K562 (cell line): ENCODE measurements at regions not wholly inside any gene's neighbourhood (a gene's known extent, or its start where the extent isn't known, plus 50 kb on each side); places are given as distances from the start of the nearest gene placed in this dataset.
A peak's percentile ranks its signal among the peaks of the same experiment; 100 is the strongest.

Experiments
- ATAC-seq: fragments of 200-7000 bp; cut with Tn5 transposase; 3 replicates; pipeline ENCODE4 v1.9.1; 2020; ENCODE audit warnings: moderate library complexity
- BruUV-seq: library from RNA; stranded (reverse); fragments of 400-500 nt; replicated peaks from 2 replicates; lab custom pipeline; 2021; lab: Mats Ljungman, UMichigan
- CTCF ChIA-PET: fragments of 300-600 bp; formaldehyde crosslinking; extraction: SDS; loops from one replicate; lab custom pipeline; 2021; ENCODE audit warnings: low intra/inter-chr PET ratio; lab: Yijun Ruan, JAX
- POLR2A ChIA-PET: fragments of 300-600, 350-650 bp; sonication (Branson Sonifier 250); formaldehyde crosslinking; extraction: SDS; loops from one replicate; lab custom pipeline; 2021; ENCODE audit warnings: antibody characterized with exemption, inconsistent platforms; lab: Yijun Ruan, JAX
- DNase-seq, 4 experiments: peaks; one replicate each; pipeline versions ENCODE4 v3.0.0 to v3.0.0-alpha.2; 2011 to 2018; ENCODE audit warnings: low spot score in 3 of 4, mixed read lengths in 3 of 4; ENCODE audit errors: extremely low read depth in 1 of 4
- FAIRE-seq: peaks from 2 replicates; lab custom pipeline; 2011; peaks lifted over from hg19 to GRCh38; lab: Jason Lieb, UNC
- H2AFZ ChIP-seq: 2 replicates; pipeline ENCODE4 v1.6.0; 2011; ENCODE audit warnings: low read depth, low read length, control low read depth, inconsistent platforms
- H3K27ac ChIP-seq: fragments of 200-600 bp; 3 replicates; pipeline ENCODE4 v1.8.0; 2011; ENCODE audit warnings: low read depth, mild to moderate bottlenecking, control low read depth, inconsistent platforms, low read length, moderate library complexity, mixed read lengths; ENCODE audit errors: extremely low read depth
- H3K27me3 ChIP-seq, 2 experiments: fragments of 300-600 bp in 1 of 2; 2 replicates in 1 of 2; 3 replicates in 1 of 2; pipeline versions ENCODE4 v1.6.0 to v1.8.0; 2011; ENCODE audit warnings: inconsistent platforms in 2 of 2, low read length in 2 of 2, mild to moderate bottlenecking in 1 of 2, mixed read lengths in 1 of 2, moderate library complexity in 1 of 2; ENCODE audit not compliant: control insufficient read depth in 2 of 2, insufficient read depth in 2 of 2
- H3K36me3 ChIP-seq: fragments of 300-600 bp; 3 replicates; pipeline ENCODE4 v1.8.0; 2011; ENCODE audit warnings: mild to moderate bottlenecking, low read length, inconsistent platforms; ENCODE audit not compliant: control insufficient read depth, insufficient read depth
- H3K4me1 ChIP-seq, 2 experiments: fragments of 200-600 bp in 1 of 2; replicated peaks in 1 of 2; 2 replicates in 1 of 2; 3 replicates in 1 of 2; pipeline versions ENCODE4 v1.5.1 to v1.8.0; 2011; ENCODE audit warnings: inconsistent platforms in 2 of 2, low read length in 2 of 2, mild to moderate bottlenecking in 1 of 2, mixed read lengths in 1 of 2, moderate library complexity in 1 of 2; ENCODE audit not compliant: control insufficient read depth in 2 of 2, insufficient read depth in 2 of 2
- H3K4me2 ChIP-seq: 2 replicates; pipeline ENCODE4 v1.6.1; 2011; ENCODE audit warnings: low read length, control low read depth, inconsistent platforms, mixed read lengths; ENCODE audit not compliant: insufficient read depth
- H3K4me3 ChIP-seq: fragments of 200-600 bp; sonication (generic), shearing (Covaris generic); 2 replicates; pipeline ENCODE4 v1.5.1; 2016; ENCODE audit warnings: control low read depth, inconsistent platforms
- H3K79me2 ChIP-seq: fragments of 200-600 bp; 3 replicates; pipeline ENCODE4 v1.8.0; 2011; ENCODE audit warnings: low read length, inconsistent platforms; ENCODE audit not compliant: control insufficient read depth, insufficient read depth
- H3K9ac ChIP-seq, 2 experiments: 2 replicates each; pipeline versions ENCODE4 v1.6.0 to v1.6.1; 2011; ENCODE audit warnings: low read depth in 2 of 2, low read length in 2 of 2, control low read depth in 1 of 2, inconsistent platforms in 1 of 2, mild to moderate bottlenecking in 1 of 2, mixed read lengths in 1 of 2; ENCODE audit not compliant: insufficient read depth in 1 of 2
- H3K9me1 ChIP-seq: one replicate; pipeline ENCODE4 v1.6.0; 2011; ENCODE audit warnings: inconsistent platforms, mild to moderate bottlenecking, low read length, moderate library complexity; ENCODE audit not compliant: control insufficient read depth, insufficient read depth
- H3K9me3 ChIP-seq: replicated peaks from 2 replicates; pipeline ENCODE4 v1.5.1; 2011; ENCODE audit warnings: low read depth, low read length, inconsistent platforms; ENCODE audit not compliant: control insufficient read depth, insufficient read depth
- H4K20me1 ChIP-seq: replicated peaks from 2 replicates; pipeline ENCODE4 v1.6.1; 2011; ENCODE audit warnings: low read length, inconsistent platforms, mixed read lengths; ENCODE audit not compliant: control insufficient read depth, insufficient read depth
- FOXJ2 ChIP-seq: fragments of 200-800 bp; sonication (Bioruptor generic); IDR thresholded peaks from 2 replicates; pipeline ENCODE4 v1.6.1; 2016; ENCODE audit warnings: missing genetic modification characterization, missing compliant biosample characterization
- HMGN3 ChIP-seq: IDR thresholded peaks from 2 replicates; pipeline ENCODE4 v1.6.1; 2011; ENCODE audit warnings: borderline replicate concordance, low read depth, mild to moderate bottlenecking, mixed read lengths, low read length; ENCODE audit not compliant: insufficient read length; ENCODE audit errors: extremely low read depth
- HNRNPLL ChIP-seq: fragments of 200-400 bp; formaldehyde crosslinking; IDR thresholded peaks from 2 replicates; pipeline ENCODE4 v1.6.1; 2017; ENCODE audit warnings: low read length, low read depth, mild to moderate bottlenecking; ENCODE audit not compliant: poor library complexity, severe bottlenecking
- NBN ChIP-seq: fragments of 450-650 bp; IDR thresholded peaks from 2 replicates; pipeline ENCODE4 v1.6.1; 2016; ENCODE audit warnings: low read depth, mild to moderate bottlenecking
- SMAD4 ChIP-seq: fragments of 250-450 bp; sonication (Bioruptor Pico); conservative IDR thresholded peaks from 2 replicates; pipeline ENCODE4 v1.8.0; 2021; ENCODE audit warnings: inconsistent platforms, mild to moderate bottlenecking, moderate library complexity
- SNRNP70 ChIP-seq: fragments of 200-400 bp; formaldehyde crosslinking; optimal IDR thresholded peaks from 2 replicates; pipeline ENCODE3; 2017; ENCODE audit warnings: low read depth, low read length
- SREBF2 ChIP-seq: sonication (generic); formaldehyde crosslinking; IDR thresholded peaks from 2 replicates; pipeline ENCODE4 v1.4.0; 2020; ENCODE audit warnings: mild to moderate bottlenecking, missing genetic modification reagents
- TAF1 ChIP-seq: IDR thresholded peaks from 2 replicates; pipeline ENCODE4 v1.6.1; 2011; ENCODE audit warnings: mild to moderate bottlenecking, low read length, moderate library complexity; ENCODE audit not compliant: insufficient read depth, control insufficient read depth, severe bottlenecking; ENCODE audit errors: extremely low read depth
- ZNF146 ChIP-seq: IDR thresholded peaks from one replicate; pipeline ENCODE4 v1.6.1; 2018; ENCODE audit warnings: missing compliant biosample characterization; ENCODE audit not compliant: unreplicated experiment
- ZNF274 ChIP-seq: IDR thresholded peaks from 2 replicates; pipeline ENCODE4 v1.6.1; 2011; ENCODE audit warnings: low read depth, mild to moderate bottlenecking, low read length, moderate library complexity, borderline replicate concordance
- WGBS: fragments of 100-300 bp; shearing (Covaris generic); methylation state at CpG from one replicate; pipeline ENCODE4 v1.1.6; 2016; ENCODE audit warnings: low coverage, mixed read lengths; ENCODE audit not compliant: insufficient coverage; ENCODE audit errors: missing lambda C conversion rate; 5-methylcytosine and 5-hydroxymethylcytosine counted together
- in situ Hi-C: fragments of 300-500 bp; cut with MboI; formaldehyde crosslinking; loops from 4 replicates; pipeline ENCODE4 v1.15.0; 2018; ENCODE audit warnings: inconsistent platforms, mixed read lengths
- intact Hi-C: fragments of 100-400 bp; cut with micrococcal nuclease; formaldehyde crosslinking; loops from 2 replicates; pipeline ENCODE4 v1.14.2; 2022
- TF ChIP-seq, protein P1 (sequence below), 3 experiments: fragments of 200-800 bp in 1 of 3; sonication (Bioruptor generic) in 1 of 3; sonication (generic) in 1 of 3; formaldehyde crosslinking in 1 of 3; IDR thresholded peaks; 2 replicates each; pipeline versions ENCODE4 v1.6.1 to v1.8.0; 2016 to 2022; ENCODE audit warnings: mild to moderate bottlenecking in 2 of 3, missing compliant biosample characterization in 2 of 3, missing genetic modification characterization in 2 of 3, missing genetic modification reagents in 1 of 3
- TF ChIP-seq, protein P2 (sequence below): fragments of 250-450 bp; sonication (Bioruptor Pico); IDR thresholded peaks from 2 replicates; pipeline ENCODE4 v1.9.0; 2021; ENCODE audit warnings: mild to moderate bottlenecking, inconsistent platforms

- TF ChIP-seq HNRNPLL, result no peak
- TF ChIP-seq, protein P1, sequence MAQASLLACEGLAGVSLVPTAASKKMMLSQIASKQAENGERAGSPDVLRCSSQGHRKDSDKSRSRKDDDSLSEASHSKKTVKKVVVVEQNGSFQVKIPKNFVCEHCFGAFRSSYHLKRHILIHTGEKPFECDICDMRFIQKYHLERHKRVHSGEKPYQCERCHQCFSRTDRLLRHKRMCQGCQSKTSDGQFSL (CRISPR knock-in tag; IDR thresholded peaks at IDR 0.05), result no peak
- TF ChIP-seq, protein P1 (tag; IDR thresholded peaks at IDR 0.05), result no peak
- TF ChIP-seq ZNF146 (CRISPR knock-in tag), result no peak
- TF ChIP-seq FOXJ2 (tag), result no peak
- peak; percentile 89 for TF ChIP-seq SMAD4 (CRISPR knock-in tag)
These were observed 78.4 kb upstream of the CTDP1 start (continued) for GRCh38 chr18:79601234-79601633.

DNA sequence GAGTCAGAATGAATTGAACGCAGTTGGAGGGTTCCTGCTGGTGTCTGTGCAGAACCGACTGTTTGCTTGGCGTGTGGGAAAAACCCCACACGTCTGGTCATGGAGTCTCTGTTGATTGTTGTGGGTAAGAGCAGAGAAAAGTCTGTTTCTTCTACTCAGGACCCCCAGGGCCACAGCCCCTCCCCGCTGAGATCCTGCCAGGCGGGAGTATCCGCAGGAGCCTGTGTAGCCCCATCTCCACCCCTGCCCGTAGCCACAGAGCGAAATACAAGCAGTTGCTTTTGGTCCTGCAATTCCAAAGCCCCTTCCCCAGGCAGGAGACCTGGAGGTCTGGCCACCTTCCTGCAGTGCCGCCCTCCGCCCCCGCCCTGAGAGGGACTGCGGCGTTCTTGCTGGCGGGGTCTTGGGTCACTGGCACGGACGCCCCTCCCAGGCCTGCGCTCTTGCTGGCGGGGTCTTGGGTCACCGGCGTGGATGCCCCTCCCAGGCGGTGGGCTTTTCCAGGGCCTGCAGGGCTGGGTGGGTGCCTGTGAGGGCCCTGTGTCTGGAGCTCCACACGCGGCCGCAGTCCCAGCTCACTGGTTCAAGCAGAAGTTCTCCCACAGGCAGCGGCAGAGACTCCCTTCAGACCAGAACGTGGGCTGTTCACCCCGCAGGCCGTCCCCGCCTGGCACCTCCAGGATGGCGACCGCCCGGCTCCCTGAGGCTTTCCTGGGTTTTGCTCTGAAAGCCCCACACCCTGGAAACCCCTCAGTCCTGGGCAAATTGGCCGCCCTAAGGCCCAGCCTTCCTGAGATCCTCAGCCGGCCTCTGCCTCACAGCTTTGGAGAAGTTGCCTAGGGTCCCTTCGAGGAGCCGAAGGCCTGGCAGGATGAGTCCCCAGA, 76.0 kb upstream of the CTDP1 start:
- no peaks in the 10 kb centered on the region for H3K9me1 ChIP-seq
- H3K4me3 ChIP-seq, result no peak overlapping the region
- no TSS peak for BruUV-seq
- H3K4me1 ChIP-seq, result peaks cover 7 to 54% of the 10 kb centered on the region in 2 experiments; a peak in 4 of 5 replicates
- H3K9ac ChIP-seq, result no peak overlapping the region
- FAIRE-seq, result no peak
- intact Hi-C loops, result no loop called here
- DNase-seq, result no peak
- no peaks in the 10 kb centered on the region for H3K79me2 ChIP-seq
- no peak overlapping the region for H3K4me2 ChIP-seq
- no peaks in the 10 kb centered on the region for H3K9me3 ChIP-seq
- in situ Hi-C loops, result no loop called here
- H3K36me3 ChIP-seq, result no peaks in the 10 kb centered on the region
- POLR2A ChIA-PET, result no interaction called here
- no peaks in the 10 kb centered on the region for H4K20me1 ChIP-seq
- H2AFZ ChIP-seq, result no peak overlapping the region
- no peak for ATAC-seq
- peaks cover 0 to under 1% of the 10 kb centered on the region in 2 experiments; a peak in 4 of 5 replicates for H3K27me3 ChIP-seq
- TF ChIP-seq, protein P2, sequence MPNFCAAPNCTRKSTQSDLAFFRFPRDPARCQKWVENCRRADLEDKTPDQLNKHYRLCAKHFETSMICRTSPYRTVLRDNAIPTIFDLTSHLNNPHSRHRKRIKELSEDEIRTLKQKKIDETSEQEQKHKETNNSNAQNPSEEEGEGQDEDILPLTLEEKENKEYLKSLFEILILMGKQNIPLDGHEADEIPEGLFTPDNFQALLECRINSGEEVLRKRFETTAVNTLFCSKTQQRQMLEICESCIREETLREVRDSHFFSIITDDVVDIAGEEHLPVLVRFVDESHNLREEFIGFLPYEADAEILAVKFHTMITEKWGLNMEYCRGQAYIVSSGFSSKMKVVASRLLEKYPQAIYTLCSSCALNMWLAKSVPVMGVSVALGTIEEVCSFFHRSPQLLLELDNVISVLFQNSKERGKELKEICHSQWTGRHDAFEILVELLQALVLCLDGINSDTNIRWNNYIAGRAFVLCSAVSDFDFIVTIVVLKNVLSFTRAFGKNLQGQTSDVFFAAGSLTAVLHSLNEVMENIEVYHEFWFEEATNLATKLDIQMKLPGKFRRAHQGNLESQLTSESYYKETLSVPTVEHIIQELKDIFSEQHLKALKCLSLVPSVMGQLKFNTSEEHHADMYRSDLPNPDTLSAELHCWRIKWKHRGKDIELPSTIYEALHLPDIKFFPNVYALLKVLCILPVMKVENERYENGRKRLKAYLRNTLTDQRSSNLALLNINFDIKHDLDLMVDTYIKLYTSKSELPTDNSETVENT, result no peak
- TF ChIP-seq SREBF2 (no peak), NBN (no peak), SNRNP70 (no peak), ZNF274 (no peak), HMGN3 (no peak), TAF1 (no peak)
- WGBS, result 90% methylated on average over 22 of the region's 37 CpGs
- no peak overlapping the region for H3K27ac ChIP-seq
- CTCF ChIA-PET, result no interaction called here
